ENCODE measurements at regions not wholly inside any gene's neighbourhood (a gene's known extent, or its start where the extent isn't known, plus 50 kb on each side); places are given as distances from the start of the nearest gene placed in this dataset.
A peak's percentile ranks its signal among the peaks of the same experiment; 100 is the strongest.

DNA sequence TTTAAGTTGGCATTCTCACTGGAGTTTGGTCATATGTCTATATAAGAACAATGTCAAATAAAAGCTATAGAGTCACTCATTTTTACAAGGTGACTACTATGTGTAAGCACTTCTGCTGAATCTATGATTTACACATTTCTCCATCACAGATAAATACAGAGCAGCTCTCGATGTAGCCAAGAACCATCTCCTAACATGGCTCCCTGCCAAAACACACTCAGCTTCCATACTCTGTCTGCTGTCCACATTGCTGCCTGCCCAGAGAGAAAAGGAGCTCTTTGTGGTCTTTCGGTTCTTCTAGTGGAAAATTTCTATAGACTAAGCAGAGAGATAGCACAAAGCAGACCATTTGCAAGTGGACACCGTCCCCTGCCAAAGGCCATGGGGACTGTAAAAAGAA is 190.9 kb upstream of the KLF12 start:
- no peak for DNase-seq

DNA sequence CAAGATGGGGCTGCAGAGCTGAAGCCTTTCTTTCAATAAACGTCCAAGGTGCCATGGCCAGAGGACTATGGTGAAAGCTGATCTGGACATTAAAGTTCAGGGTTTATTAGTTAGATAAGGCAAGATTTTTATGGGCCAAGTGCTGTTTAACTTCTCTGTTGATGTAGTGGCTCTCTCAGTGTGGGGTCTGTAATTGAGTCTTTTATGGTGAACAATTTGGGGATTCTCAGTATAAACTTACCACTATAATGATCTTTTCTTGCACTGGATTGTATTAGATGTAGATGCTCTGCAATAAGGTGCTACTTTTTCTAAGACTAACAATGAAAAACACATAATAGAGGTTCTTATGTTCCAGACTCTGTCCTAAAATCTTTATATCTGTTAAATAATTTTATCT is 190.1 kb upstream of the KLF12 start:
- no peak for DNase-seq

DNA sequence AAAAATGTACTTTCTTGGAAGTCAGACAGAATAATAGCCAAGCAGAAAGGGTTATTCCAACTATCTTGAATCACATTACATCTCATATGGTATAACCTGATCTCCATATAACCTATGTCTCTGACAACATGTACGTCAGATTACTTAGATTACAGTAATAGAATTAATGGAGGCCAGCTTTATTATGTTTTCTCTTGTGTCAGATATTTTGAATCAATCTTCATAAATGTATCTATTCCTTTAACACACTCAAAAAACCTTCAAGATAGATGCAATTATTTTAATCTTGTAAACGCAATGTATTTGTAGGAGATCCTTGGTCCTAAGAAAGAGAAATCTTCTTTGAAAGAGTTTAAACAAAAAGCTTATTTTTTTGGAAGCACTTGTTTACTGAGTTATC is 188.4 kb upstream of the KLF12 start:
- DNase-seq: no peak

DNA sequence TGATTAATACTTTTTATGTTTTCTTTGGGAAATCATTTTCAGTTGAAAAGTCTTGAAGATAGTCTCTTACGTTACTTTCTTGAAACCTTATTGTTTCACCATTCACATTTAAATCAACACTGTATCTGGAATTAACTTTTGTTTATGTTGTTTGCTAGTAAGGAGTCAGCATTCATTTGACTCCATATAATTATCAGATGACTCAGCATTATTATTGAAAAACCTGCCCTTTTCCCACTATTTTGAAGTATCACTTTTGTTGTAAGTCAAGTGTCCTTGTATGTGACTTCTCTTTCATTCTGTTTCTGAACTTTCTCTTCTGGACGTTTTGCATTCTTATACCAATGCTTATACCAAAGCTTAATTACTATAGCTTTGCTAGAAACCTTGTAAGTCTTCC is 186.1 kb upstream of the KLF12 start:
- DNase-seq: no peak

DNA sequence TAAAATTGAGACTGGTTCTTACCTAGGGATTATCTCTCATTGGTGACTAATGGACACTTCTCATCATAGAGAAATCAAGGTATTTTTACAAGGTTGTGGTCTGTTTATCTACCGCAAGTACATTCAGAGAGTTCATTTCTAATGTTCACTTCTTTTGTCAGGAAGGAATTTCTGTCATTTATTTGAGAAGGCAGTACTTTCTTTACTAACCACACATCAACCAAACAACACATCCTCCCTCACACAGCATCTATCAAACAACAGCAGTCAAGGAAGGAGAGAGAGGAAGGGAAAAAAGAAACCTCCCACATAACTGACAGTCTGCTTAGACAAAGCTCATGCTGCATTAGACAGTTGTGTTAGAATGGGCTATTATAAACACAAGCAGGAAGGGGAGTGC is 182.3 kb upstream of the KLF12 start:
- DNase-seq: no peak

DNA sequence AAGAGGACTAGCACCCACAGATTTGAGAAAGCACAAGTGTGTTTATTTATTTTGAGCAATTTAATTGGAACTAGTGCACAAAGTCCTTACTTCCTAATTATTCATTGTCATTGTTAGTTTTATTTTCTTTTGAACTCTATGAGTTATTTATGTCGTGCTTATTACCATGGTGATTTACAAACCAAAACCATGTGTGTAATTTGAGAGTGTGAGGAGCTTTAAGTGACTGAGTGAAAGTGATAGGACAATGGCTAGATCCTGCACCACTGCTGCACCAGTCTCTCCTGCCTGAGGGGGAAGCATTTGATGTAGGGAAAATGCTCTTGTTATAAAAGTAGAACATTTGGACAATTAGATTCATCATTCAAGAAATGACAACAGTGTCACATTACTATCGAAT is 172.3 kb upstream of the KLF12 start:
- no peak for DNase-seq

DNA sequence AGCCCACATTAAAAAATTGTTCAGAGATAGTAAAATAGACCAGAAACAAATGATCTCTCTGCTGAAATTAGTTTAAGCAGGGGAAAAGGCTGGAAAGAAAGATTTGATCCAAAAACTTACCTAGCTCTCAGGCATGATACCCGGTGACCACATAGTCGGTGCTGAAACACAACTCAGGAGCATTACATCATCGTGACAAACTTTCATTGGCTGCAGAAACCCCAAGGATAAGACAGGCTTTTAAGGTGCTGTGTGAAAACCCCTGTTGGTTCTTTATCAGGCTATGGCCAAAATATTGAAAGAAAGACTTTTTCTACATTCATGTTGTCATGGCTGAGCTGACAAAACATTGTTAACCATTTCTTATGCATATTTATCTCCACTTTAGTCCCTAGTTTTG is 171.7 kb upstream of the KLF12 start:
- no peak for DNase-seq

DNA sequence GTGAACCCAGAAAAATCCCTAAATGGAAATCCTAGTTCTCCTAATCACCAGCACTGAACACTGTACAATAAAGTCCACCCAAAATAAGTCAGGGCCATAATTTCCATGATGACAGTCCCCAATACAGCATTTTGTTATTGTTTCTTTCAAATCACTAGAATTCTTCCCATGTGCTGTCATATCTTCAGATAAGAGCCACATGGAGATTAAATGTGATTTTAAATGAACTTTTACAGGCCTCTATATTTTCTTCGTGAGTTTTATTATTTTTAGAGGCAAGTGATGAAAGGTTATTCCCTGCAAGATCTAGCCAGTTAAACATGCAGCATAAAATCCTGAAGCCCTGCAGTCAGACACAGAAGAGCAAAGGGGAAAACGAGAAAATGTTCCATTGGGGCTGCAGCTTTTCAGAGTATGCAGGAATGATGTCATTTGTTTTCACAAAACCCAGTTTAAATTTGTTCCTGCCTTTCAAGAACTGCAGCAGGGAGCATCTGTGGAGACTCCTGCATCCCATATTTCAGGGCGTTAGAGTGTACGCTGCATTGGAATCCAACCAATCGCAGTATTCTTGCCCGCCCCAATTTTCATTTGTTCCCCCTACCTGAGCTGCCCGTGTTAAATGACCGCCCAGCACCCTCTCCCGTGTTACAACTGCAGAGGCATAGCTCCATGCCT is 167.2 kb upstream of the KLF12 start:
- DNase-seq: no peak

DNA sequence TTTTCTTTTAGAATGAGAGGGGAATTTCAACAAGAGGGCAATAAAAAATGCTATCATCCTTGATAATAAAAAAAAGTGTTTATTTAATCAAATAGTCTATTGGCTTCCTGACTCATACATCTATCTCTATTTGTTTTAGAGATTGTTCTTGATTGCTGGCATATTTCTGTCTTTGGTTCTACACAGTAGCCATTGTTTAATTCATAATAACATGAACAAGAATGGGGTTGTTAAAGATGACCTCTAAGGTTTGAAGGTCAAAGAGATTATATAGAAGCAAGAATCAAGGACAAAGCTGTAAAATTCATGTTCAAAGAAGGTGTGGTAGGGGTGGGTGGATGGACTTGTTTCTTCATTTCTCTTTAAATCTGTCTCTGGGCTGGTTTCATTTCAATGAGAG is 166.0 kb upstream of the KLF12 start:
- no peak for DNase-seq

DNA sequence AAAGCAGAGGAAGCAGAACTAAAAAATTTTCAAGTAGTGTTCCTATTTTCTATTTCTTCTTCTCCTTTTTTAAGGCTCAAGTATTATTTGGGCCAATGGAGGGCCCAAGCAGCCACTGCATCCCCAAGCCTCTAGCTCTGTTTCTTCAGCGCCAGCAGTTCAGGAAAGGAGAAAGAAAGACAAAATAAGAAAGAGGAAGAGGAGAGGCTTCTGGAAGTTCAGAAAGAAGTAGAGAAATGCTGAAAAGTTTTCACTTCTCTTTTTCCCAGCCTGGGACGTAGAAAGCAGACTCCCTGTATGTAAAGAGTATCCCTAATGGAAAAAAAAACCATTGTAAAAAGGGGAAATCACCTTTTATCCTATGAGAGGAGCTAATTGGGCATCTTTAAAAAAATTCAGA is 165.5 kb upstream of the KLF12 start:
- DNase-seq: no peak

DNA sequence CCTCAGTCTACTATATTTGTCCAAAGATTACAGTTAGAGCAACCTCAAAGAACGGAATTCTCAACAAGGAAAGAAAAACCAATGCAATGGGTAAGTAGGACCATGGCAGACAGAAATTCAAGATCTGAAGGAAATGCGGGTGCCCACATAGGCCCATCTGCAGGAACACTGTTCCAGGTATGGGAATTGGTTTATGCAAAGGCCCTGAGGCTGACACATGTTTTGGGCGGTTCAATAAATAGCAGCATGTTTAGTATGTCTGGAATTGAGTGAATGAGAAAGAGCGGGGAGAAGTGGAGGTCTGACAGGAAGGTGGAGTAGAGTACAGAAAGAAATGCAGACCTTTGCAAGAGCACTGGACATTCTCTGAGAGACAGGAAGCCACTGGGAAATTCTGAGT is 164.7 kb upstream of the KLF12 start:
- DNase-seq: no peak

DNA sequence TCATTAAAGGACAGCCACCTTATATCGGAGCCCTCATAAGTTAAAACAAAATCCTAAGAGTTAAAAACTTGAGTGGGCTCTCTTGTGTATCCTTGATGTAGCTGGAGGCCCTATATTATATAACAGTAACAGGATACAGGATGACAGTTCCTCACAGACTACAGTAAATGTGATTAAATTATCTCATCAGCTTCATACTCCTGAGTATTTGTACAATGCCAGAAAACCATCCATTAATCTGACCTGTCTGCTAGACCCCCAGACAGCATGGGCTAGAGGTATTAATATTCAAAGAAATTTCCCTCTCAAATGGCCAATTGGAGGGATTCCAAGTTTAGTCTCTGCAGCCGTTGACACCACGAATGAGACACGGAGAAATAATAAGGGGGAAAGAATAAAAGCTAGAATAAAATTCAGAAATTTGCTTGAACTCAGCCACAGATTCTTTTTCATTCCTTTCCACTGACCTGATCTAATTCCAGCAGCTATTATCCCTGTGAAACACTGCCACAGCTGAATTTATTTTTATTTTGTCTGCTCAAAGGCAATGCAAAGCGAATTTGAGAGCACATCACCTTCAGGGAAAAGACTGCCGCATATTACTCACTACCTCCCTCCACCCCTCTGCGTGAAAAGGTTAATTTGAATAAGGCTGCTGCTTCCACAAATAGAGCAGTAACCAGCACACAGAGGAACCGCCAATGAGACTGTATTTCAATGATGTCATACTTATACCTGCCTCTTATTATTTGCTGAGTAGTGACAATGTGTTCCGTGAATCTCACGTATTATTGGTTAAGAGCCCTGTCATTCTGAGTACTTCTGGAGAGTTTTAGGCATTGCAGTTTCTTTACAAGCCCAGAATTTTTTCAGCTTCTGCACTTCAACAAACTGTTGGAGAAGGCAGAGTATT is 155.9 kb upstream of the KLF12 start:
- DNase-seq: no peak

DNA sequence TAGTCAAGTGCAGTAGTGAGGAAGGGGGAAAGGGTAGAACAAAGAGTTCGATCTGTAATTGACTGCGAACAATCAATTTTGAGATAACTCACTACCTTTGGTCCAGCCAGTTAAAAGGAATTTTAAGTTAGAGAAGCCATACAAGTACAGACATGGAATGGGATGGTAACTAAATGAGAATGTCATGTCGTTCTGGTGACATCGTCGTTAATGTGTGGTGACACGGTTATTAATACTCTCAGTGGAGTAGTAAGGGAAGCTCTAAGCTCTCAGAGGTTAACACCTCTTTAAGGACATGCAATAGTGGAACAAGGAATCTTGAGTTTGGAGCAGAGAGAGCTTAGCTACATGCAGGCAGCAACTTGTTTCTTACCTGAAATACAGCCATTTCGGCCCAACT is 154.9 kb upstream of the KLF12 start:
- no peak for DNase-seq

DNA sequence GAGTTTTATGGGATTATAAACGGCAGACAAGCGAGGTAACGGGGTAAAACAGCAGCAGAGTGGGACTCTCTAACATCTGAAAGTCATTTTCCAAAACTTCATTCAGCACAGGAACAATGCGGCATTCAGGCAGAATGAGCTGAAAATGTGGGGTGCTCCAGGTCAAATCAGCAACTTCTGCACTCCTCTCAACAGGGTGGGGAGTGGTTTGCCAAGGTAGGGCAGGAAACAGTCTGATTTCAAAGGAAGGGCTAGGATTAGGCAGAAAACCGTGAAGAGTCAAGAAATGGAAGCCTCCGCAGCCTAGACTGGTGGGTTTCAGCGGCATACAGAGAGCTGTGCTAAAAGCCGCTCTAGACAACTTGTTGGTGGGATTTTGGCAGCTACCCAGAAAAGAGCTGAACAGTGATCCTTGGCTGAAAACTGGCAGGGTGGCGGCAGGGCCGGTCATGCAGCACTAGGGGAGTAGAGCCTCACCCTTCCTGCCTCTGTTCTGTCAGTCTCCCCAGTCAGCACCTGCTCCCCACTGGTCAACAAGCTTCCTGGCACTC is 154.2 kb upstream of the KLF12 start:
- no peak for DNase-seq

DNA sequence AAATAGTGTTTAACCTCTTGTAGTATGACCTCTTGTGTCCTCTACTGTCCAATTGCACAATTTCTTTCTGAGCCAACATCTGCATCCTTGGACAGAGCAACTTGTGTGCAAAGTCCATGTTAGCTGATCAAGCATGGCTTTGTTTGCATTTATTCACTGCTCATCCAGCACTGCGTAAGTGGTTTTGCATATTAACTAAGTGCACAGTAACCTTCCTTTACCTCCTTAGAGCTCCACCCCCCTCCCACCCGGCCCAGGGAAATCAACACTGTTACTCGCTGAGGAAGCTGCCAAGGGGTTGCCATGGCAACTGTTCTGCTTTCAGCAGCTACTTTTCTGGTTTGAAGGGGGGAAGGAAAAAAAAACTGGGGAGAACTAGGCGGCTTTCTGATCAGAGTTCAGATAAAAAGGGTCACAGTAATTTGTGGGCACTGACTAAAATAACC is 153.5 kb upstream of the KLF12 start:
- peak; percentile 49 to 54 for DNase-seq

DNA sequence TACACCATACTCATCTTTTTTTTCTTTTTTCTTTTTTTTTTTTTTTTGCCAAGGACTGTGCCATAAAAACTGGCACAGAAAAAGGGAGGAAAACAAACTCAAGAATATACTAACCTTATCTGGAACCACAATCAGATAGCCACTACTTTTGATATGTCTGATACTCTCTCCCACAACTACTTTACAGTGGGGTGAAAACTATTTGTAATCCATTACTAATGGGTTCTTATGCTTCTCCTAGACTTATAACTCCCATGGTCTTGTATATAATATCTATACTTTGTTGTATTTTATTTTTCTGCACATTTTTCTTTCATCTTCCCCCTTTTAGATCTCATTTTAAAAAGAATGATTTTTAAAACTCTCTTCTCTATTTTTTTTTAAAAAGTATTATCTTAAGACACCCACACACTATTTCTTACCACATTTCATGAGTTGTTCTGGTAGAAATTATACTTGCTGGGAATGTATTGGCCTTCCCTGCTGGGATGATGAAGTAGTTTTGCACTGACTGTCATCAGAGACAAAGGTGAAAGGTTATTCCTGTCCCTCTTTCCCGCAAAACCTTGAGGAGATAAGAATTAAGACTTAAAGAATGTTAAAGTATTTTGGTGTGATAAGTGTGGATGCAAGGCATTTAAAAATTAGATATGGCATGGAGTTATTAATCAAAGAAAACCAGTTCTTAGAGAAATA is 146.7 kb upstream of the KLF12 start:
- no peak for DNase-seq

DNA sequence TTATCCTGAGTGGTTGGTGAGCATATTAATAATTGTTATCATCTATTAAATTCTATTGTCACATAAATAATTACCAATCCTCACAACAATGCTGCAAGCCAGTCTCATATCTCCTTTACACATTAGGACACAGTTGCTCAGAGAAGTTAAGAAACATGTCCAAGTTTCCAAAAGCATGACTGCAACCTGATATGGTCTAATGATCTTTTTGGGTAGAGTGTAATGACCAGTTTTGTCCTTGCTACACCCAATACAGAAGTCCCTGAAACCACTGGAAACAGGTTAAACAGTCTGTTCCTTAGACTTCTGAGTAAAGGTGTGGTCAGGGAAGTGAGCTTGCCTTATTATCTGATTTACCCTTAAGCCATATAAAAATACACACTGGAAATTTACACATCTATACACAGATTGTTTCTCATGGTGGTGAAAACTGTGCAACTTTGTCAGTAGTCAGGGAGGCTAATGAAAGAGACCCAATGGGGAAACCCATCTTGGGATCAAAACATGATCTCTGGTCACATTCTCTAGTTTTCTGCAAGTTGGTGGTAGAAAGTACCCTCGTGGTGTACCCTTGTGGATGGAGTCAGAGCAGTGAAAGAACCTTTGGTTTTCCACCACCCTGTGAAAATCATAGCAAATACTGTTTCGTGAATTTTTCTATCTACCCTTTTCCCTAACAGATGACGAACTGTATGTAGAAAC is 146.0 kb upstream of the KLF12 start:
- no peak for DNase-seq

DNA sequence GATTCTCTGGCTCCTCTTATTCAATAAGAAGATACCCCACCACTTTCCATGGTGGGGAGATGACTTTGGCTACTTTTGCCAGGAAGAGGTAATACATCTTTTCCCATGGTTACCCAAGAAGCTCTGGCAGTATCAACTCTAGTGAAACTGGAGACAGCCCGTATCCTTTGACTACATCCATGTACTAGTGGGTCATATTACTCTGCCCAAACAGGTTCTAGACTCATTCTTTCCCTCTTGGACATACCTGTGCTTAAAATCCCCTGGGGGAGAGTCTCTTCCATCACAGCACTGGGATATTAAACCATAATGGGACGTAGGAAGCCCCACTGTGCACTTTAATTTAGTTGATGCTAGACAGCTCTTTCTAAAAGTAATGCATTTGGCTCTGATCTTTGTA is 144.7 kb upstream of the KLF12 start:
- DNase-seq: no peak

DNA sequence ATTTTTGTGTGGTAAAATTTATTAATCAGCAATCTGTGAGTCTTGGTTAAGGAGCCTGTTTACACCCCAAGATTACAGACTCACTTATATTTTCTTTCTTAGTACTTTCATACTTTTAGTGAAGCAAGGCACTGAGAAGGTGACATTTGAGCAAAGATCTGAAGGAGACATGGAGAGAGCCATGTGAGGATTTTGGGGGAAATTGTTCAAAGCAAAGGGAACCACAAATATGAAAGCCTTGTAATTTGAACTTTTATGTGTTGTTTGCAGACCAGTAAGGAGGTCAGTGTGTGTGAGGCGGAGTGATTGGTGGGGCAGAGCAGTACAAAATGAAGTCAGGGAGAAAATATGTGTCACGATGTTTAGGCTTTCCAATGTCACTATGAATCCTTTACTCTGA is 140.7 kb upstream of the KLF12 start:
- DNase-seq: no peak

DNA sequence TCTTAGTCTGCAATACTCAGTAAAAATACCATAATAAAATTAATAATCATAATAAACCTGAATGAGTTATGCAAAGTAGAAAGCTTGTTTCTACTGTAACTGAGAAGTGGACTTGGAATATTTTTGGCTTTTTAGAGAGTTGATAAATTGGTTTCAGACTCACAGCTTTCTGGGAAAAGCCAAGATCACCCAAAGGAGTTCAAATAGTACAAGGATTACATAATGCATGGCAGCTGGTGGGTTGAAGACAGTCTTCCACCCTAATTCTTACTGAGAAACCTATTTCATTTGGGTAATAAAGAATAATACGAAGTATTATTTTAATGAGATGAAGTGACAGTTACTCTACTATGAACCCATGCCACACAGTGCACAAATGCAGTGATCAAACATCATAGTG is 139.4 kb upstream of the KLF12 start:
- no peak for DNase-seq

DNA sequence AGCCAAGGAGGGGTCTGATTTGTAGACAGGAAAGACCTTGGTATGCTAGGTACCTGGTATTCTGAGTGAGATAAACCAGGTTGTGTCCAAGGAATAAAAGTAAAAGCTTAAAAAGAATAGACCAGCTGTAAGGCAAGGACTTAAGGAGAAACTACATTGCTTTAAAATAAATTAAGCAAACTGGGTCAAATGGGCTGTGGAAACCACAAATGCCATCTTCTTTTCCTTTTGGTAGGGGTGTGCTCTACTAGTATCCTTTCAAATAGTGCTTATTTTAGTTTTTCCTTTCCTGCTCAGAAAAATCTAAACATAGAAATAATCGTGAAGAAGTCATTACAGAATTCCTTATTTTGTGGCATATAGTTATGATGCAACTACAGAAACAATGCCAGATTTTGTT is 138.6 kb upstream of the KLF12 start:
- DNase-seq: no peak

DNA sequence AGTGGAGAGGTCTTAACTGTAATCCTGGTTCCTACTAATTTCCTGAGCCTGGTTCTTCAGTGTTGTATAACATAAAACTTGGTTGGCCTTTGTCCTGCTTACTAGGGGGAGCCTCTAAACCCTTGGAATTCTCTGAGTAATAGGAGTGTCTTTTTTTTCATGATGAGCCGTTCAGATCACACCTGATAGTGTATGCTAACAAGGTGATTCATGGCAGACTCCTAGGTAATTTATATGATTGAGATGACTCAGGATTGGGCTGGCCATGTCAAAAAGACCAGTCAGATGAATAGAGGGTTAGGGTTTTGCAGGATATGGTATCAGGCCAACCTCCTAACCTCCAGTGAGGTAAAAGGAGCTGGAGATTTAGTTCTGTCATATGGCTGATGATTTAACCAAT is 135.8 kb upstream of the KLF12 start:
- DNase-seq: no peak

DNA sequence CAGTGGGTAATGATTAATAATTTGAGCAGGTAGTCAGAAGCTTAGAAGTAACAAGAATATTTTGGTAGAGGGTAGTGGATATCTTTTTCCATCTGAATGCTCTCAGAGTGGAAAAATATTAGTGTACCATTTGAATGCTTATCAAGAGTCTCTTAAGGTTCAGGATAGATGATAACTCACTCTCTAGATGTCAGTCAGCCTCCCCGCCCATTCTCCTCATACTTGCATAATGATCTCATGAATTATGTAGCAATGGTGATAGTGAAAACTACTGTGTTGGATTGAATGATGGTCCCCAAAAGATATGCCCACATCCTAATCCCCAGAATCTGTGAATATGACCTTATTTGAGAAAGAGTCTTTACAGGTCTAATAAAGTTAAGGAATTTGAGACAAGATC is 132.7 kb upstream of the KLF12 start:
- no peak for DNase-seq
